ENCODE measurements at regions not wholly inside any gene's neighbourhood (a gene's known extent, or its start where the extent isn't known, plus 50 kb on each side); places are given as distances from the start of the nearest gene placed in this dataset.

GRCh38 chrX:69323786-69324720 lies 158.8 kb upstream of the PJA1 start (continued):
- TF ChIP-seq GPBP1L1 (CRISPR knock-in tag; IDR thresholded peaks at IDR 0.05) (no peak), ZKSCAN5 (CRISPR knock-in tag; IDR thresholded peaks at IDR 0.05) (no peak), HOXA9 (CRISPR knock-in tag; IDR thresholded peaks at IDR 0.05; ENCODE audit: borderline replicate concordance) (no peak), NFKBIZ (CRISPR knock-in tag; IDR thresholded peaks at IDR 0.05) (no peak), ZNF704 (CRISPR knock-in tag; IDR thresholded peaks at IDR 0.05; ENCODE audit: borderline replicate concordance) (no peak)

- no peak overlapping the region for H2AFZ ChIP-seq (ENCODE audit: low read length)
- no TSS peak for BruUV-seq (replicated peaks)
- H4K20me1 ChIP-seq (ENCODE audit: insufficient read depth, low read length), result no peaks in the 10 kb centered on the region
- no peak for FAIRE-seq
- DNase-seq (ENCODE audit: low spot score), result no peak
- H3K79me2 ChIP-seq (ENCODE audit: insufficient read depth, low read length), result no peaks in the 10 kb centered on the region
- POLR2A ChIA-PET, result no interaction called here
- no peak overlapping the region for H3K4me3 ChIP-seq (replicated peaks in 1 of 3; ENCODE audit: insufficient read depth in 1 of 3, low read depth in 2 of 3, low read length in 3 of 3)
- H3K27me3 ChIP-seq (ENCODE audit: control insufficient read depth in 1 of 2, insufficient read depth in 2 of 2, low read length in 2 of 2), result no peaks in the 10 kb centered on the region
- no peaks in the 10 kb centered on the region for H3K36me3 ChIP-seq (replicated peaks in 1 of 2; ENCODE audit: control insufficient read depth in 1 of 2, insufficient read depth in 2 of 2, low read length in 2 of 2)
- H3K9ac ChIP-seq (ENCODE audit: insufficient read depth, low read depth, low read length), result no peak overlapping the region
- in situ Hi-C loops (cut with HindIII; ENCODE audit: extremely low pct_ligation_motif_present, low pct_unique_long_range_greater_than_20kb), result no loop called here
- CTCF ChIA-PET (ENCODE audit: low intra/inter-chr PET ratio, low total read pairs), result no interaction called here
- no peak for ATAC-seq
- H3K9me3 ChIP-seq (ENCODE audit: low read length), result no peaks in the 10 kb centered on the region
- peaks cover 10% of the 10 kb centered on the region; the same call in 1 of the 2 replicates for H3K4me1 ChIP-seq (ENCODE audit: insufficient read depth, low read length)
- intact Hi-C loops (cut with micrococcal nuclease; ENCODE audit: unreplicated experiment), result no loop called here
- no peak overlapping the region for H3K4me2 ChIP-seq (ENCODE audit: low read depth, low read length)
- WGBS (ENCODE audit: low lambda C conversion rate), result no CpG with 5 or more reads among the region's 3 CpGs
- H3K27ac ChIP-seq (ENCODE audit: extremely low read length, insufficient read depth, low read length), result no peak overlapping the region
- TF ChIP-seq GLMP (CRISPR knock-in tag; IDR thresholded peaks at IDR 0.05; ENCODE audit: borderline replicate concordance) (no peak), ATF6 (CRISPR knock-in tag; conservative IDR thresholded peaks at IDR 0.05) (no peak), ZHX1 (CRISPR knock-in tag; IDR thresholded peaks at IDR 0.05; ENCODE audit: low read depth) (no peak), ZNF644 (CRISPR knock-in tag; IDR thresholded peaks at IDR 0.05; ENCODE audit: low read depth) (no peak), NFE2 (CRISPR knock-in tag; IDR thresholded peaks at IDR 0.05) (no peak), SAFB2 (CRISPR knock-in tag; IDR thresholded peaks at IDR 0.05; ENCODE audit: borderline replicate concordance, low read depth) (no peak)
These were observed 156.5 kb upstream of the PJA1 start for GRCh38 chrX:69321789-69322188.

Measured in HepG2 (cell line).